GM10248 (cell line): ENCODE measurements at regions not wholly inside any gene's neighbourhood (a gene's known extent, or its start where the extent isn't known, plus 50 kb on each side); places are given as distances from the start of the nearest gene placed in this dataset.

Experiments used
- CTCF ChIA-PET: fragments of 300-600 bp; sonication (Branson Sonifier 250); formaldehyde crosslinking; extraction: SDS; loops from one replicate; lab custom pipeline; 2021; ENCODE audit warnings: antibody characterized with exemption; lab: Yijun Ruan, JAX
- POLR2A ChIA-PET: fragments of 350-650 bp; sonication (Branson Sonifier 250); formaldehyde crosslinking; extraction: SDS; loops from one replicate; lab custom pipeline; 2020; ENCODE audit warnings: antibody characterized with exemption; lab: Yijun Ruan, JAX
- DNase-seq: peaks from one replicate; pipeline ENCODE4 v3.0.0; 2012; ENCODE audit errors: extremely low spot score
- TF ChIP-seq, protein P1 (sequence below): IDR thresholded peaks from 2 replicates; pipeline ENCODE4 v1.5.1; 2012; ENCODE audit warnings: mild to moderate bottlenecking, low read depth; ENCODE audit errors: extremely low read depth, missing control alignments, control extremely low read depth

DNA sequence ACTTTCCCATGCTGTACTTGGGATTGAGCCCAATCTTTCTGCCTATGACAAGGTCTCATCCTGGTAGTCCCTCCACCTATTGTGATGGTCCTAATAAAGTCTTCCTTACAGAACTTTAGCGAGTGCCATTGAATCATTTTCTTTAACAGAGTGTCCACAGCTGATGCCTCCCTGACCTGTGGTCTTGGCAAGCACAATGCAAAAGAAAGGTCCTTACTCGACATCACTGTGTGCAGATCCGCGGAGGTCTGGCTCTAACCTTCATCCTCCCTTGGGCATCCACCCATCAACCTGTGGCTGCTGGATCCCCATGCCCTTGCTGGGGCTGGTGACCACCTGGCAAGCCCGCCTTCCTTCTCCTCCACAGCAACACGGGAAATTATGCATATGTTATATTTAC, 1203.9 kb downstream of the TBC1D22A start:
- CTCF ChIA-PET = no interaction called here
- POLR2A ChIA-PET = no interaction called here
- TF ChIP-seq, protein P1, sequence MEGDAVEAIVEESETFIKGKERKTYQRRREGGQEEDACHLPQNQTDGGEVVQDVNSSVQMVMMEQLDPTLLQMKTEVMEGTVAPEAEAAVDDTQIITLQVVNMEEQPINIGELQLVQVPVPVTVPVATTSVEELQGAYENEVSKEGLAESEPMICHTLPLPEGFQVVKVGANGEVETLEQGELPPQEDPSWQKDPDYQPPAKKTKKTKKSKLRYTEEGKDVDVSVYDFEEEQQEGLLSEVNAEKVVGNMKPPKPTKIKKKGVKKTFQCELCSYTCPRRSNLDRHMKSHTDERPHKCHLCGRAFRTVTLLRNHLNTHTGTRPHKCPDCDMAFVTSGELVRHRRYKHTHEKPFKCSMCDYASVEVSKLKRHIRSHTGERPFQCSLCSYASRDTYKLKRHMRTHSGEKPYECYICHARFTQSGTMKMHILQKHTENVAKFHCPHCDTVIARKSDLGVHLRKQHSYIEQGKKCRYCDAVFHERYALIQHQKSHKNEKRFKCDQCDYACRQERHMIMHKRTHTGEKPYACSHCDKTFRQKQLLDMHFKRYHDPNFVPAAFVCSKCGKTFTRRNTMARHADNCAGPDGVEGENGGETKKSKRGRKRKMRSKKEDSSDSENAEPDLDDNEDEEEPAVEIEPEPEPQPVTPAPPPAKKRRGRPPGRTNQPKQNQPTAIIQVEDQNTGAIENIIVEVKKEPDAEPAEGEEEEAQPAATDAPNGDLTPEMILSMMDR = no peak
- no peak for DNase-seq

DNA sequence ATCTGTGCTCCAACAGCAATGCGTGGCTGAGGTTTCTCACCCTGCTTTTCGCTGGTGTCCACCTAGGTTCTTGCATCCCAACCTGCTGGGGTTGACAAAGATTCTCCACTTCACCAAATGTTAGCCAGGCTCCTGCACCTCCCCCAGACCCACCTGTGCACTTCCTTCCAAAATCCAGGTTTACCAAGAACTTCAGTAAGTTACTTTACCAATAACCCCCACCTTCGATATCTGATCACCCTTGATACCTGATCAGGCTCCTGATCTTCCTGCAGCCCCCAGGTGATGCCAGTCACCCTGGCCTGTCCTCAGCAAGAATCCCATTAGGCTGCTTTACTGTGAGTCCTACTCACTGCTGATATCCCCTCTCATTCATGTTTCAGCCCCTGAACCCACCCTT, 1203.4 kb downstream of the TBC1D22A start:
- TF ChIP-seq, protein P1 = no peak
- DNase-seq = no peak
- ChIA-PET CTCF (no interaction called here), POLR2A (no interaction called here)

DNA sequence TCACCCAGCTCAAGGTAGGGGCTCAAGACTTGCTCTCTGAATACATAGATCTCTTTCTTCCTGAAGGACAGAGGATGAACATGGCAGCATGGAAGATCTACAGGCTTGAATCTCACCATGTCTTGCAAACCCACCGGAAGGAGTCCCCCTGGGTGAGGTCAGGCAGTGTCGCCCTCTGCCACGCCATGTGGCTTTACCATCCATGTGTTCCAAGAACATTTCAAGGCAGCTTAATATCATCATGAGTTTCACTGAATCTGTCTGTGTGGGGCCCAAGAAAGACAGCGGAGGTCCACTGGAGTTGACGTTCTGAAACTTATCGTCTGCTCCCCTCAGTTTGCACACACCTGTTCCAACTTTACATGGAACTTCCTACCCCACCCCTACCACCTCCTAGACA, 1202.6 kb downstream of the TBC1D22A start:
- CTCF ChIA-PET = no interaction called here
- POLR2A ChIA-PET = no interaction called here
- no peak for DNase-seq

DNA sequence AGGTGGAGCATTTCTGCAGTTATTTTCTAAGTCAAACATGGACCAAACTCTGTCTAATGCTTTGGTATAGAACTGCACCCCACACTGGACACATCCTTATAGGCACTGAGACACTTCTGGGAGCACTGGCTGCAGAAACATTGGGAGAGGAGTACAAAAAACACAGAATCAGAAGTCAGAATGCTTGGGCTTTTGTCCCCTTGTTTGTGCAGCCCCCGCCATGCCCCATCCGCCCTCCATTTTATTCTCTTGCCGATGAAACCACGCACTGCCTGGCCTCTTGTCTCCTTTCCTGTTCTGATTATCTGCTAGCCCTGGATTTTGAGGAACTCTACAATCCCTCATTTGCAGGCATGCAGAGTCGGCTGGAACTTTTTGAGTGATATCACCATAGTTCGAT, 1201.2 kb downstream of the TBC1D22A start:
- DNase-seq = no peak
- TF ChIP-seq, protein P1 = no peak
- ChIA-PET CTCF (no interaction called here), POLR2A (no interaction called here)

More for the DNA sequence above, 1202.6 kb downstream of the TBC1D22A start:
- TF ChIP-seq, protein P1 = no peak

DNA sequence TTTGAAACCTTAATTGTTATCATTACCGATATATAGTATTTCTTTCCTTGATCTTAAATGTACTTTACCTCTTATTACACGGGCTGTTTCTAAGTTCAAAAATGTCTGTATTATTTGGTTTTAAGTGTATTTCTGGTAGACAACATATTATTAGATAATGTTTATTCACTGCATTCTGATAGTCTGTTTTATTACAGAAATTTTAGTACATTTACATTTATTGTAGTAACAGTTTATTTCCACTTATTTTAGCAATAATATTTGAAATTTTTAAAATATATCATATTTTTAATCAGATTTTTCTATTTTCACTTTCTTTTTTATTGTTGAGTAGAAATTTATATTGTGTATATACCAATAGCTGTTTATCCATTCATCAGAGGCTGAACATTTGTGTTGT, 1195.2 kb downstream of the TBC1D22A start:
- POLR2A ChIA-PET = no interaction called here
- DNase-seq = no peak
- TF ChIP-seq, protein P1 = no peak
- CTCF ChIA-PET = no interaction called here

DNA sequence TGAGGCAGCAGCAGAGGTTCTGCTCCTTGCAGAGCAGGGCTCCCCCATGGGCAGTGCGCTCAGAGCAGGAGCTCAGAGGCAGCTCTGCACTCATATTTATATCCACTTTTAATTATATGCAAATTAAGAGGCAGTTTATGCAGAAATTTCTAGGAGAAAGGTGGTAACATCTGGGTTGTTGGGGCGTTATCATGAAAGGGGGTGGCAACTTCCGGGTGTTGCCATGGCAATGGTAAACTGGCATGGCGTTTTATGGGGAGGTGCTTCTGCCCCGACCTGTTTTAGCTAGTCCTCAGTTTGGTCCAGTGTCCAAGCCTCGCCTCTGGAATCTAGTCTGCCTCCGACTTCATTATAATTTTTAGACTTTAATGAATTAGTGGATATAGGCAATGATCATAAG, 1191.7 kb downstream of the TBC1D22A start:
- ChIA-PET CTCF (no interaction called here), POLR2A (no interaction called here)
- no peak for DNase-seq
- TF ChIP-seq, protein P1 = no peak

DNA sequence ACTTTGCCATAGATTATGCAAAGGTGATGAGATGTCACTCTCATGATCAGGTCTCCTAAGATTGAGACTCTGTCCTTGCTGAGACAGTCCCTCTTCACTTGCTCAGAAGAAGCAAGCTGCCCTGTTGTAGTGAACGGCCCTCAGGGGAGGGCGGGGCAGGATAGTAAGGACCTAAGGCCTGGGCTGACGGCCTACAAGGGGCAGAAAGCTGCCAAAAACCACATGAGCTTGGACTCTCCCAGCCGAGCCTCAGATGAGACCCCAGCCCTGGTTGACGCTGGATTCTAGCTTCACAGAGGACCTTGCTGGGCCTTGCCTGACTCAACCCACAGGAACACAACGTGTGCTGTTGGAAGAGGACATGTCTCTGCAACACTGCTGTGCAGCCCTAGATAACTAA, 1182.5 kb downstream of the TBC1D22A start:
- ChIA-PET POLR2A (no interaction called here), CTCF (no interaction called here)
- TF ChIP-seq, protein P1 = no peak
- DNase-seq = no peak
